K562 (cell line): ENCODE measurements at regions not wholly inside any gene's neighbourhood (a gene's known extent, or its start where the extent isn't known, plus 50 kb on each side); places are given as distances from the start of the nearest gene placed in this dataset.

Experiments used
- ATAC-seq: fragments of 200-7000 bp; cut with Tn5 transposase; 3 replicates; pipeline ENCODE4 v1.9.1; 2020; ENCODE audit warnings: moderate library complexity
- BruUV-seq: library from RNA; stranded (reverse); fragments of 400-500 nt; replicated peaks from 2 replicates; lab custom pipeline; 2021; lab: Mats Ljungman, UMichigan
- CTCF ChIA-PET: fragments of 300-600 bp; formaldehyde crosslinking; extraction: SDS; loops from one replicate; lab custom pipeline; 2021; ENCODE audit warnings: low intra/inter-chr PET ratio; lab: Yijun Ruan, JAX
- POLR2A ChIA-PET: fragments of 300-600, 350-650 bp; sonication (Branson Sonifier 250); formaldehyde crosslinking; extraction: SDS; loops from one replicate; lab custom pipeline; 2021; ENCODE audit warnings: antibody characterized with exemption, inconsistent platforms; lab: Yijun Ruan, JAX
- DNase-seq, 4 experiments: peaks; one replicate each; pipeline versions ENCODE4 v3.0.0 to v3.0.0-alpha.2; 2011 to 2018; ENCODE audit warnings: low spot score in 3 of 4, mixed read lengths in 3 of 4; ENCODE audit errors: extremely low read depth in 1 of 4
- FAIRE-seq: peaks from 2 replicates; lab custom pipeline; 2011; peaks lifted over from hg19 to GRCh38; lab: Jason Lieb, UNC
- H2AFZ ChIP-seq: 2 replicates; pipeline ENCODE4 v1.6.0; 2011; ENCODE audit warnings: low read depth, low read length, control low read depth, inconsistent platforms
- H3K27ac ChIP-seq: fragments of 200-600 bp; 3 replicates; pipeline ENCODE4 v1.8.0; 2011; ENCODE audit warnings: low read depth, mild to moderate bottlenecking, control low read depth, inconsistent platforms, low read length, moderate library complexity, mixed read lengths; ENCODE audit errors: extremely low read depth
- H3K27me3 ChIP-seq, 2 experiments: fragments of 300-600 bp in 1 of 2; 2 replicates in 1 of 2; 3 replicates in 1 of 2; pipeline versions ENCODE4 v1.6.0 to v1.8.0; 2011; ENCODE audit warnings: inconsistent platforms in 2 of 2, low read length in 2 of 2, mild to moderate bottlenecking in 1 of 2, mixed read lengths in 1 of 2, moderate library complexity in 1 of 2; ENCODE audit not compliant: control insufficient read depth in 2 of 2, insufficient read depth in 2 of 2
- H3K36me3 ChIP-seq: fragments of 300-600 bp; 3 replicates; pipeline ENCODE4 v1.8.0; 2011; ENCODE audit warnings: mild to moderate bottlenecking, low read length, inconsistent platforms; ENCODE audit not compliant: control insufficient read depth, insufficient read depth
- H3K4me1 ChIP-seq, 2 experiments: fragments of 200-600 bp in 1 of 2; replicated peaks in 1 of 2; 2 replicates in 1 of 2; 3 replicates in 1 of 2; pipeline versions ENCODE4 v1.5.1 to v1.8.0; 2011; ENCODE audit warnings: inconsistent platforms in 2 of 2, low read length in 2 of 2, mild to moderate bottlenecking in 1 of 2, mixed read lengths in 1 of 2, moderate library complexity in 1 of 2; ENCODE audit not compliant: control insufficient read depth in 2 of 2, insufficient read depth in 2 of 2
- H3K4me2 ChIP-seq: 2 replicates; pipeline ENCODE4 v1.6.1; 2011; ENCODE audit warnings: low read length, control low read depth, inconsistent platforms, mixed read lengths; ENCODE audit not compliant: insufficient read depth
- H3K4me3 ChIP-seq: fragments of 200-600 bp; sonication (generic), shearing (Covaris generic); 2 replicates; pipeline ENCODE4 v1.5.1; 2016; ENCODE audit warnings: control low read depth, inconsistent platforms
- H3K79me2 ChIP-seq: fragments of 200-600 bp; 3 replicates; pipeline ENCODE4 v1.8.0; 2011; ENCODE audit warnings: low read length, inconsistent platforms; ENCODE audit not compliant: control insufficient read depth, insufficient read depth
- H3K9ac ChIP-seq, 2 experiments: 2 replicates each; pipeline versions ENCODE4 v1.6.0 to v1.6.1; 2011; ENCODE audit warnings: low read depth in 2 of 2, low read length in 2 of 2, control low read depth in 1 of 2, inconsistent platforms in 1 of 2, mild to moderate bottlenecking in 1 of 2, mixed read lengths in 1 of 2; ENCODE audit not compliant: insufficient read depth in 1 of 2
- H3K9me1 ChIP-seq: one replicate; pipeline ENCODE4 v1.6.0; 2011; ENCODE audit warnings: inconsistent platforms, mild to moderate bottlenecking, low read length, moderate library complexity; ENCODE audit not compliant: control insufficient read depth, insufficient read depth
- H3K9me3 ChIP-seq: replicated peaks from 2 replicates; pipeline ENCODE4 v1.5.1; 2011; ENCODE audit warnings: low read depth, low read length, inconsistent platforms; ENCODE audit not compliant: control insufficient read depth, insufficient read depth
- H4K20me1 ChIP-seq: replicated peaks from 2 replicates; pipeline ENCODE4 v1.6.1; 2011; ENCODE audit warnings: low read length, inconsistent platforms, mixed read lengths; ENCODE audit not compliant: control insufficient read depth, insufficient read depth
- ETS1 ChIP-seq: conservative IDR thresholded peaks from 2 replicates; pipeline ENCODE4 v1.6.1; 2011; ENCODE audit warnings: low read depth, mild to moderate bottlenecking, low read length; ENCODE audit not compliant: control insufficient read depth
- HDAC2 ChIP-seq: fragments of 450-650 bp; IDR thresholded peaks from 2 replicates; pipeline ENCODE4 v1.6.1; 2016; ENCODE audit warnings: mild to moderate bottlenecking
- HMG20B ChIP-seq: fragments of 250-450 bp; sonication (Bioruptor Pico); IDR thresholded peaks from 2 replicates; pipeline ENCODE4 v1.5.0; 2021; ENCODE audit warnings: mild to moderate bottlenecking
- L3MBTL2 ChIP-seq: fragments of 450-650 bp; IDR thresholded peaks from 2 replicates; pipeline ENCODE4 v1.6.1; 2016; ENCODE audit warnings: mild to moderate bottlenecking, moderate library complexity
- MEF2A ChIP-seq: IDR thresholded peaks from 2 replicates; pipeline ENCODE4 v1.6.1; 2011; ENCODE audit warnings: low read depth, mild to moderate bottlenecking, low read length, moderate library complexity; ENCODE audit not compliant: control insufficient read depth
- PHTF2 ChIP-seq: fragments of 250-450 bp; sonication (Bioruptor Pico); IDR thresholded peaks from 2 replicates; pipeline ENCODE4 v1.5.0; 2021; ENCODE audit warnings: mild to moderate bottlenecking
- POLR2A ChIP-seq: fragments of 450-650 bp; conservative IDR thresholded peaks from 2 replicates; pipeline ENCODE4 v1.6.1; 2016
- POLR2G ChIP-seq: fragments of 200-400 bp; formaldehyde crosslinking; IDR thresholded peaks from 2 replicates; pipeline ENCODE4 v1.6.1; 2017; ENCODE audit warnings: low read depth, mild to moderate bottlenecking, antibody characterized with exemption, low read length, moderate library complexity
- SETDB1 ChIP-seq: IDR thresholded peaks from one replicate; pipeline ENCODE4 v1.6.1; 2012; ENCODE audit warnings: low read length, control low read depth, inconsistent platforms
- SMARCA5 ChIP-seq: fragments of 450-650 bp; IDR thresholded peaks from 2 replicates; pipeline ENCODE4 v1.6.1; 2016
- SNIP1 ChIP-seq: fragments of 450-650 bp; IDR thresholded peaks from 2 replicates; pipeline ENCODE4 v1.7.1; 2017; ENCODE audit warnings: low read depth, mild to moderate bottlenecking
- ZBTB1 ChIP-seq: sonication (generic); formaldehyde crosslinking; IDR thresholded peaks from 2 replicates; pipeline ENCODE4 v1.8.1; 2023; ENCODE audit warnings: missing genetic modification reagents, low read depth, mild to moderate bottlenecking, borderline replicate concordance
- ZNF830 ChIP-seq: fragments of 250-450 bp; sonication (Bioruptor Pico); IDR thresholded peaks from 2 replicates; pipeline ENCODE4 v1.5.0; 2021; ENCODE audit warnings: mild to moderate bottlenecking
- WGBS: fragments of 100-300 bp; shearing (Covaris generic); methylation state at CpG from one replicate; pipeline ENCODE4 v1.1.6; 2016; ENCODE audit warnings: low coverage, mixed read lengths; ENCODE audit not compliant: insufficient coverage; ENCODE audit errors: missing lambda C conversion rate; 5-methylcytosine and 5-hydroxymethylcytosine counted together
- in situ Hi-C: fragments of 300-500 bp; cut with MboI; formaldehyde crosslinking; loops from 4 replicates; pipeline ENCODE4 v1.15.0; 2018; ENCODE audit warnings: inconsistent platforms, mixed read lengths
- intact Hi-C: fragments of 100-400 bp; cut with micrococcal nuclease; formaldehyde crosslinking; loops from 2 replicates; pipeline ENCODE4 v1.14.2; 2022

- CTCF ChIA-PET, result no interaction called here
Observed at GRCh38 chr10:62912086-62912485, 95.9 kb upstream of the EGR2 start.

More at GRCh38 chr10:62912086-62912485, 95.9 kb upstream of the EGR2 start:
- Histone ChIP-seq H3K9ac (no peak overlapping the region), H3K27ac (no peak overlapping the region), H3K79me2 (no peaks in the 10 kb centered on the region), H3K36me3 (no peaks in the 10 kb centered on the region), H4K20me1 (no peaks in the 10 kb centered on the region), H2AFZ (no peak overlapping the region), H3K9me1 (no peaks in the 10 kb centered on the region), H3K27me3 (no peaks in the 10 kb centered on the region), H3K4me2 (no peak overlapping the region), H3K4me3 (no peak overlapping the region), H3K4me1 (no peaks in the 10 kb centered on the region), H3K9me3 (no peaks in the 10 kb centered on the region)
- TF ChIP-seq SNIP1 (no peak), SMARCA5 (no peak), MEF2A (no peak), HMG20B (CRISPR knock-in tag) (no peak), POLR2A (no peak), POLR2G (no peak), SETDB1 (no peak), PHTF2 (no peak), ETS1 (no peak), ZNF830 (CRISPR knock-in tag) (no peak), HDAC2 (no peak), L3MBTL2 (no peak), ZBTB1 (no peak)
- in situ Hi-C loops (no loop called here), intact Hi-C loops (no loop called here)
- DNase-seq (no peak), FAIRE-seq (no peak), ATAC-seq (no peak)
- WGBS, result 2% methylated on average over 3 of the region's 3 CpGs
- POLR2A ChIA-PET, result interaction anchor here (1.0 kb wide), 1 partner anchor 17 kb away, joined by 4 read pairs; no protein-coding TSS in a partner anchor
- BruUV-seq, result no TSS peak
